HepG2 (cell line): ENCODE measurements at regions not wholly inside any gene's neighbourhood (a gene's known extent, or its start where the extent isn't known, plus 50 kb on each side); places are given as distances from the start of the nearest gene placed in this dataset.

Experiments used
- ATM ChIP-seq: fragments of 450-650 bp; IDR thresholded peaks from 2 replicates; pipeline ENCODE4 v1.7.1; 2017; ENCODE audit warnings: mild to moderate bottlenecking, borderline replicate concordance
- CENPX ChIP-seq: sonication (generic); formaldehyde crosslinking; IDR thresholded peaks from 2 replicates; pipeline ENCODE4 v1.9.0; 2021; ENCODE audit warnings: mild to moderate bottlenecking, missing genetic modification reagents, moderate library complexity
- DPF2 ChIP-seq: sonication (generic); formaldehyde crosslinking; IDR thresholded peaks from 2 replicates; pipeline ENCODE4 v1.4.0; 2020; ENCODE audit warnings: mild to moderate bottlenecking, low read depth, missing genetic modification reagents, borderline replicate concordance
- EEA1 ChIP-seq: sonication (generic); formaldehyde crosslinking; IDR thresholded peaks from 2 replicates; pipeline ENCODE4 v1.5.1; 2020; ENCODE audit warnings: mild to moderate bottlenecking, missing genetic modification reagents, borderline replicate concordance
- GZF1 ChIP-seq: sonication (generic); formaldehyde crosslinking; IDR thresholded peaks from 2 replicates; pipeline ENCODE4 v1.5.1; 2020; ENCODE audit warnings: mild to moderate bottlenecking, missing genetic modification reagents
- HDAC6 ChIP-seq: fragments of 200-600 bp; sonication (generic); IDR thresholded peaks from 2 replicates; pipeline ENCODE4 v1.7.0; 2017; ENCODE audit warnings: mild to moderate bottlenecking, antibody characterized with exemption, low read length, low read depth
- JARID2 ChIP-seq: sonication (generic); formaldehyde crosslinking; IDR thresholded peaks from 2 replicates; pipeline ENCODE4 v1.8.1; 2023; ENCODE audit warnings: missing genetic modification reagents, inconsistent platforms; ENCODE audit not compliant: insufficient replicate concordance
- LCORL ChIP-seq, 2 experiments: fragments of 450-650 bp in 1 of 2; sonication (generic) in 1 of 2; formaldehyde crosslinking in 1 of 2; IDR thresholded peaks; 2 replicates each; pipeline versions ENCODE4 v1.5.0 to v1.6.1; 2017 to 2020; ENCODE audit warnings: antibody characterized with exemption in 1 of 2, missing genetic modification reagents in 1 of 2
- MEIS1 ChIP-seq: sonication (generic); formaldehyde crosslinking; IDR thresholded peaks from 2 replicates; pipeline ENCODE4 v1.9.0; 2021; ENCODE audit warnings: mild to moderate bottlenecking, missing genetic modification reagents, moderate library complexity, borderline replicate concordance
- NR2C2 ChIP-seq: sonication (generic); formaldehyde crosslinking; IDR thresholded peaks from 2 replicates; pipeline ENCODE4 v1.4.0; 2020; ENCODE audit warnings: missing genetic modification reagents, mild to moderate bottlenecking, moderate library complexity, borderline replicate concordance
- PAX8 ChIP-seq: sonication (generic); formaldehyde crosslinking; IDR thresholded peaks from 2 replicates; pipeline ENCODE4 v1.8.0; 2022; ENCODE audit warnings: mild to moderate bottlenecking, missing genetic modification reagents, borderline replicate concordance
- POGK ChIP-seq: sonication (generic); formaldehyde crosslinking; conservative IDR thresholded peaks from 2 replicates; pipeline ENCODE4 v1.8.0; 2022; ENCODE audit warnings: mild to moderate bottlenecking, moderate library complexity, missing genetic modification reagents
- RAD21 ChIP-seq: fragments of 450-650 bp; formaldehyde crosslinking; IDR thresholded peaks from 2 replicates; pipeline ENCODE4 v1.5.0; 2020; ENCODE audit warnings: mild to moderate bottlenecking
- SIN3B ChIP-seq: fragments of 150-350 bp; IDR thresholded peaks from 2 replicates; pipeline ENCODE4 v1.6.1; 2014; ENCODE audit warnings: low read length
- SP4 ChIP-seq: sonication (generic); formaldehyde crosslinking; IDR thresholded peaks from 2 replicates; pipeline ENCODE4 v1.8.1; 2023; ENCODE audit warnings: mild to moderate bottlenecking, missing genetic modification reagents
- TBX3 ChIP-seq: fragments of 450-650 bp; IDR thresholded peaks from 2 replicates; pipeline ENCODE4 v1.6.1; 2017; ENCODE audit warnings: antibody characterized with exemption, mild to moderate bottlenecking, inconsistent platforms, borderline replicate concordance
- ZFY ChIP-seq: sonication (generic); formaldehyde crosslinking; IDR thresholded peaks from 2 replicates; pipeline ENCODE4 v1.4.0; 2020; ENCODE audit warnings: missing genetic modification reagents
- ZFYVE20 ChIP-seq: sonication (generic); formaldehyde crosslinking; IDR thresholded peaks from 2 replicates; pipeline ENCODE4 v1.8.0; 2023; ENCODE audit warnings: low read depth, mild to moderate bottlenecking, moderate library complexity, missing genetic modification reagents, borderline replicate concordance
- ZNF207 ChIP-seq: fragments of 450-650 bp; IDR thresholded peaks from 2 replicates; pipeline ENCODE4 v1.6.1; 2016; ENCODE audit warnings: antibody characterized with exemption, borderline replicate concordance
- ZNF24 ChIP-seq: fragments of 450-650 bp; IDR thresholded peaks from 2 replicates; pipeline ENCODE4 v1.6.1; 2017; ENCODE audit warnings: antibody characterized with exemption, mild to moderate bottlenecking
- ZNF337 ChIP-seq: sonication (generic); formaldehyde crosslinking; IDR thresholded peaks from 2 replicates; pipeline ENCODE4 v1.5.1; 2020; ENCODE audit warnings: missing genetic modification reagents, low read depth, mild to moderate bottlenecking, borderline replicate concordance
- ZNF496 ChIP-seq: sonication (generic); formaldehyde crosslinking; IDR thresholded peaks from 2 replicates; pipeline ENCODE4 v1.8.1; 2023; ENCODE audit warnings: mild to moderate bottlenecking, moderate library complexity, missing genetic modification reagents; ENCODE audit not compliant: insufficient replicate concordance
- ZNF672 ChIP-seq: sonication (generic); formaldehyde crosslinking; IDR thresholded peaks from 2 replicates; pipeline ENCODE4 v1.8.1; 2022; ENCODE audit warnings: missing genetic modification reagents
- ZNF780A ChIP-seq: sonication (generic); formaldehyde crosslinking; IDR thresholded peaks from 2 replicates; pipeline ENCODE4 v1.8.0; 2022; ENCODE audit warnings: mild to moderate bottlenecking, missing genetic modification reagents, moderate library complexity
- TF ChIP-seq, protein P1 (sequence below): sonication (generic); formaldehyde crosslinking; IDR thresholded peaks from 2 replicates; pipeline ENCODE4 v1.5.0; 2020; ENCODE audit warnings: mild to moderate bottlenecking, missing genetic modification reagents
- TF ChIP-seq, protein P2 (sequence below): sonication (generic); formaldehyde crosslinking; IDR thresholded peaks from 2 replicates; pipeline ENCODE4 v1.4.0; 2020; ENCODE audit warnings: mild to moderate bottlenecking, missing genetic modification reagents
- TF ChIP-seq, protein P3 (sequence below): sonication (generic); formaldehyde crosslinking; IDR thresholded peaks from 2 replicates; pipeline ENCODE4 v1.5.0; 2020; ENCODE audit warnings: missing genetic modification reagents

- TF ChIP-seq, protein P1, sequence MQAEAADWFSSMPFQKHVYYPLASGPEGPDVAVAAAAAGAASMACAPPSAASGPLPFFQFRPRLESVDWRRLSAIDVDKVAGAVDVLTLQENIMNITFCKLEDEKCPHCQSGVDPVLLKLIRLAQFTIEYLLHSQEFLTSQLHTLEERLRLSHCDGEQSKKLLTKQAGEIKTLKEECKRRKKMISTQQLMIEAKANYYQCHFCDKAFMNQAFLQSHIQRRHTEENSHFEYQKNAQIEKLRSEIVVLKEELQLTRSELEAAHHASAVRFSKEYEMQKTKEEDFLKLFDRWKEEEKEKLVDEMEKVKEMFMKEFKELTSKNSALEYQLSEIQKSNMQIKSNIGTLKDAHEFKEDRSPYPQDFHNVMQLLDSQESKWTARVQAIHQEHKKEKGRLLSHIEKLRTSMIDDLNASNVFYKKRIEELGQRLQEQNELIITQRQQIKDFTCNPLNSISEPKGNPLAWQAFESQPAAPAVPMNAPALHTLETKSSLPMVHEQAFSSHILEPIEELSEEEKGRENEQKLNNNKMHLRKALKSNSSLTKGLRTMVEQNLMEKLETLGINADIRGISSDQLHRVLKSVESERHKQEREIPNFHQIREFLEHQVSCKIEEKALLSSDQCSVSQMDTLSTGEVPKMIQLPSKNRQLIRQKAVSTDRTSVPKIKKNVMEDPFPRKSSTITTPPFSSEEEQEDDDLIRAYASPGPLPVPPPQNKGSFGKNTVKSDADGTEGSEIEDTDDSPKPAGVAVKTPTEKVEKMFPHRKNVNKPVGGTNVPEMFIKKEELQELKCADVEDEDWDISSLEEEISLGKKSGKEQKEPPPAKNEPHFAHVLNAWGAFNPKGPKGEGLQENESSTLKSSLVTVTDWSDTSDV (CRISPR knock-in tag): no peak
- TF ChIP-seq GZF1 (CRISPR knock-in tag): no peak
- no peak for TF ChIP-seq CENPX (CRISPR knock-in tag)
- no peak for TF ChIP-seq ZFYVE20 (CRISPR knock-in tag)
- TF ChIP-seq MEIS1 (CRISPR knock-in tag): no peak
- TF ChIP-seq, protein P2, sequence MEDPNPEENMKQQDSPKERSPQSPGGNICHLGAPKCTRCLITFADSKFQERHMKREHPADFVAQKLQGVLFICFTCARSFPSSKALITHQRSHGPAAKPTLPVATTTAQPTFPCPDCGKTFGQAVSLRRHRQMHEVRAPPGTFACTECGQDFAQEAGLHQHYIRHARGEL (CRISPR knock-in tag): no peak
- TF ChIP-seq ZNF496 (CRISPR knock-in tag): no peak
- no peak; the same call in 1 of the 2 replicates for TF ChIP-seq LCORL (IDR thresholded peaks at IDR 0.05)
- peak; percentile 95 for TF ChIP-seq LCORL (CRISPR knock-in tag; IDR thresholded peaks at IDR 0.05)
- no peak for TF ChIP-seq SIN3B
- TF ChIP-seq ZNF24: no peak
- TF ChIP-seq ZNF337 (CRISPR knock-in tag): peak; percentile 72; the same call in 1 of the 2 replicates
- TF ChIP-seq HDAC6: no peak
- TF ChIP-seq ATM: no peak
- TF ChIP-seq, protein P3, sequence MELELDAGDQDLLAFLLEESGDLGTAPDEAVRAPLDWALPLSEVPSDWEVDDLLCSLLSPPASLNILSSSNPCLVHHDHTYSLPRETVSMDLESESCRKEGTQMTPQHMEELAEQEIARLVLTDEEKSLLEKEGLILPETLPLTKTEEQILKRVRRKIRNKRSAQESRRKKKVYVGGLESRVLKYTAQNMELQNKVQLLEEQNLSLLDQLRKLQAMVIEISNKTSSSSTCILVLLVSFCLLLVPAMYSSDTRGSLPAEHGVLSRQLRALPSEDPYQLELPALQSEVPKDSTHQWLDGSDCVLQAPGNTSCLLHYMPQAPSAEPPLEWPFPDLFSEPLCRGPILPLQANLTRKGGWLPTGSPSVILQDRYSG: no peak
- TF ChIP-seq ZNF672 (CRISPR knock-in tag): no peak
- TF ChIP-seq RAD21 (CRISPR knock-in tag): peak; percentile 40; the same call in 1 of the 2 replicates
- peak; percentile 33; the same call in 1 of the 2 replicates for TF ChIP-seq ZFY
- TF ChIP-seq NR2C2 (CRISPR knock-in tag): peak; percentile 62; the same call in 1 of the 2 replicates
- TF ChIP-seq POGK (CRISPR knock-in tag): peak; percentile 73
- peak; percentile 100 for TF ChIP-seq DPF2
- no peak for TF ChIP-seq EEA1 (CRISPR knock-in tag)
- TF ChIP-seq ZNF780A (CRISPR knock-in tag): no peak
- TF ChIP-seq ZNF207: no peak
- no peak for TF ChIP-seq PAX8 (CRISPR knock-in tag)
- no peak; the same call in 1 of the 2 replicates for TF ChIP-seq SP4 (CRISPR knock-in tag)
- TF ChIP-seq JARID2: no peak
- peak; percentile 67; the same call in 1 of the 2 replicates for TF ChIP-seq TBX3
Observed at GRCh38 chr4:3354455-3354811, 61.6 kb downstream of the RGS12 start (continued).
